ENCODE measurements at regions not wholly inside any gene's neighbourhood (a gene's known extent, or its start where the extent isn't known, plus 50 kb on each side); places are given as distances from the start of the nearest gene placed in this dataset.

- Histone ChIP-seq H2AFZ (ENCODE audit: low read depth, low read length) (no peak overlapping the region), H3K27me3 (ENCODE audit: control insufficient read depth in 2 of 2, insufficient read depth in 2 of 2, low read length in 2 of 2) (no peaks in the 10 kb centered on the region), H3K36me3 (ENCODE audit: control insufficient read depth in 2 of 2, extremely low read depth in 1 of 2, insufficient read depth in 2 of 2, low read length in 2 of 2) (no peaks in the 10 kb centered on the region), H3K4me1 (ENCODE audit: control insufficient read depth, extremely low read depth, insufficient read depth, low read length) (no peaks in the 10 kb centered on the region), H3K4me2 (ENCODE audit: insufficient read depth, low read length) (no peak overlapping the region), H3K27ac (ENCODE audit: insufficient read depth, low read depth, low read length) (no peak overlapping the region), H3K4me3 (replicated peaks in 1 of 3; ENCODE audit: insufficient read depth in 1 of 3, low read depth in 1 of 3, low read length in 3 of 3) (no peak overlapping the region), H3K79me2 (ENCODE audit: control insufficient read depth, insufficient read depth, low read length) (no peaks in the 10 kb centered on the region), H3K9me1 (replicated peaks; ENCODE audit: control insufficient read depth, extremely low read depth, insufficient read depth, low read length) (no peaks in the 10 kb centered on the region), H3K9ac (replicated peaks; ENCODE audit: extremely low read depth, insufficient read depth, low read length) (no peak overlapping the region), H3K9me3 (replicated peaks; ENCODE audit: control insufficient read depth, insufficient read depth, low read length) (peaks cover 2% of the 10 kb centered on the region), H4K20me1 (replicated peaks; ENCODE audit: control insufficient read depth, extremely low read depth, insufficient read depth, low read length) (no peaks in the 10 kb centered on the region)
- ChIA-PET POLR2A (no interaction called here), CTCF (no interaction called here)
- no peak for DNase-seq (ENCODE audit: low read depth, low spot score)
- no peak for FAIRE-seq
- BruUV-seq (replicated peaks): no TSS peak
- TF ChIP-seq POLR2A (IDR thresholded peaks at IDR 0.05; ENCODE audit: low read depth, low read length): no peak
- TF ChIP-seq POLR2AphosphoS5 (IDR thresholded peaks at IDR 0.05; ENCODE audit: insufficient read depth, low read depth, low read length): no peak
- TF ChIP-seq MYC (IDR thresholded peaks at IDR 0.05; ENCODE audit: low read depth, low read length): no peak
- TF ChIP-seq CTCF (IDR thresholded peaks at IDR 0.05; ENCODE audit: extremely low read depth in 1 of 2, insufficient read depth in 1 of 2, low read depth in 1 of 2, low read length in 2 of 2): no peak
- TF ChIP-seq MAX (IDR thresholded peaks at IDR 0.05; ENCODE audit: insufficient read depth, insufficient read length): no peak
- dilution Hi-C loops (cut with MboI; ENCODE audit: extremely low pct_ligation_motif_present, low sequenced_read_pairs) (no loop called here), intact Hi-C loops (cut with micrococcal nuclease) (no loop called here)
These were observed 819.3 kb upstream of the CELF2 start for GRCh38 chr10:10198363-10198762.

- no peaks in the 10 kb centered on the region for H4K20me1 ChIP-seq (replicated peaks; ENCODE audit: control insufficient read depth, extremely low read depth, insufficient read depth, low read length)
- DNase-seq (ENCODE audit: low read depth, low spot score) (no peak), FAIRE-seq (no peak)
- BruUV-seq (replicated peaks): no TSS peak
- H3K27ac ChIP-seq (ENCODE audit: insufficient read depth, low read depth, low read length): no peak overlapping the region
- H3K36me3 ChIP-seq (ENCODE audit: control insufficient read depth in 2 of 2, extremely low read depth in 1 of 2, insufficient read depth in 2 of 2, low read length in 2 of 2): no peaks in the 10 kb centered on the region
- no peak overlapping the region for H3K9ac ChIP-seq (replicated peaks; ENCODE audit: extremely low read depth, insufficient read depth, low read length)
- POLR2A ChIA-PET: no interaction called here
- H3K4me1 ChIP-seq (ENCODE audit: control insufficient read depth, extremely low read depth, insufficient read depth, low read length): no peaks in the 10 kb centered on the region
- no peak overlapping the region for H3K4me2 ChIP-seq (ENCODE audit: insufficient read depth, low read length)
- no peaks in the 10 kb centered on the region for H3K79me2 ChIP-seq (ENCODE audit: control insufficient read depth, insufficient read depth, low read length)
- no peak for TF ChIP-seq EZH2 (IDR thresholded peaks at IDR 0.05; ENCODE audit: borderline replicate concordance, low read depth, low read length, severe bottlenecking)
- TF ChIP-seq JUN (IDR thresholded peaks at IDR 0.05; ENCODE audit: borderline replicate concordance, insufficient read depth, insufficient read length, low read depth): no peak
- no peak for TF ChIP-seq GATA2 (IDR thresholded peaks at IDR 0.05; ENCODE audit: insufficient read depth, insufficient read length, low read depth, low read length)
- no peak for TF ChIP-seq FOS (IDR thresholded peaks at IDR 0.05; ENCODE audit: borderline replicate concordance, insufficient read depth, low read length)
- no peak for TF ChIP-seq MYC (IDR thresholded peaks at IDR 0.05; ENCODE audit: low read depth, low read length)
- no peak for TF ChIP-seq POLR2A (IDR thresholded peaks at IDR 0.05; ENCODE audit: low read depth, low read length)
- TF ChIP-seq CTCF (IDR thresholded peaks at IDR 0.05; ENCODE audit: extremely low read depth in 1 of 2, insufficient read depth in 1 of 2, low read depth in 1 of 2, low read length in 2 of 2): no peak
- TF ChIP-seq POLR2AphosphoS5 (IDR thresholded peaks at IDR 0.05; ENCODE audit: insufficient read depth, low read depth, low read length): no peak
- TF ChIP-seq MAX (IDR thresholded peaks at IDR 0.05; ENCODE audit: insufficient read depth, insufficient read length): no peak
- no peaks in the 10 kb centered on the region for H3K9me1 ChIP-seq (replicated peaks; ENCODE audit: control insufficient read depth, extremely low read depth, insufficient read depth, low read length)
- no peak overlapping the region for H2AFZ ChIP-seq (ENCODE audit: low read depth, low read length)
- dilution Hi-C loops (cut with MboI; ENCODE audit: extremely low pct_ligation_motif_present, low sequenced_read_pairs): no loop called here
- CTCF ChIA-PET: no interaction called here
- H3K27me3 ChIP-seq (ENCODE audit: control insufficient read depth in 2 of 2, insufficient read depth in 2 of 2, low read length in 2 of 2): no peaks in the 10 kb centered on the region
- no peaks in the 10 kb centered on the region for H3K9me3 ChIP-seq (replicated peaks; ENCODE audit: control insufficient read depth, insufficient read depth, low read length)
- intact Hi-C loops (cut with micrococcal nuclease): no loop called here
- H3K4me3 ChIP-seq (replicated peaks in 1 of 3; ENCODE audit: insufficient read depth in 1 of 3, low read depth in 1 of 3, low read length in 3 of 3): no peak overlapping the region
These were observed 813.3 kb upstream of the CELF2 start for GRCh38 chr10:10204415-10204814.

All from endothelial cell of umbilical vein (primary cell).